Sigmoid colon (tissue), 6 donors: ENCODE measurements at regions not wholly inside any gene's neighbourhood (a gene's known extent, or its start where the extent isn't known, plus 50 kb on each side); places are given as distances from the start of the nearest gene placed in this dataset.

ENCODE experiments used
- DNase-seq: peaks from one replicate; pipeline ENCODE4 v3.0.0-alpha.2; 2019
- H3K27ac ChIP-seq, 4 donors: fragments of 200-600 bp; sonication (generic); one replicate each; pipeline ENCODE4 v1.5.1; 2016 to 2019; ENCODE audit warnings: mild to moderate bottlenecking in 1 of 4
- H3K27me3 ChIP-seq, 3 donors: fragments of 200-600 bp; sonication (generic); one replicate each; pipeline ENCODE4 v1.5.1; 2019; ENCODE audit warnings: mild to moderate bottlenecking in 1 of 3
- H3K36me3 ChIP-seq, 4 donors: fragments of 200-600 bp; sonication (generic); one replicate each; pipeline ENCODE4 v1.5.1; 2016 to 2019
- H3K4me1 ChIP-seq, 4 donors: fragments of 200-600 bp; sonication (generic); one replicate each; pipeline ENCODE4 v1.5.1; 2017 to 2019
- H3K4me3 ChIP-seq, 4 donors: fragments of 200-600 bp; sonication (generic); one replicate each; pipeline ENCODE4 v1.5.1; 2017 to 2019; ENCODE audit warnings: mild to moderate bottlenecking in 2 of 4, moderate library complexity in 1 of 4
- H3K9me3 ChIP-seq, 4 donors: fragments of 200-600 bp in 3 of 4; sonication (generic) in 3 of 4; one replicate each; pipeline versions ENCODE4 v1.5.1 to v1.6.1; 2013 to 2019
- EP300 ChIP-seq, 4 donors: sonication (generic); formaldehyde crosslinking; IDR thresholded peaks; one replicate each; pipeline ENCODE4 v1.6.1; 2017; ENCODE audit warnings: antibody characterized with exemption in 4 of 4
- POLR2A ChIP-seq, 2 donors: fragments of 450-650 bp; IDR thresholded peaks; one replicate each; pipeline ENCODE4 v1.6.1; 2016; ENCODE audit warnings: antibody characterized with exemption in 2 of 2, mild to moderate bottlenecking in 2 of 2, moderate library complexity in 2 of 2
- POLR2AphosphoS5 ChIP-seq, 4 donors: sonication (generic); formaldehyde crosslinking; IDR thresholded peaks; one replicate each; pipeline ENCODE4 v1.6.1; 2017; ENCODE audit warnings: antibody characterized with exemption in 4 of 4
- WGBS, 2 donors: extraction: QIAGEN DNeasy Blood & Tissue Kit; methylation state at CpG; one replicate each; pipeline ENCODE4 v1.1.7; 2013; 5-methylcytosine and 5-hydroxymethylcytosine counted together
- intact Hi-C: fragments of 100-400 bp; cut with DNase I; formaldehyde crosslinking; loops from one replicate; pipeline ENCODE4 v1.15.1; 2023
- TF ChIP-seq, protein P1 (sequence below), 4 experiments: fragments of 450-650 bp in 3 of 4; fragments of 200-600 bp in 1 of 4; IDR thresholded peaks; one replicate each; pipeline ENCODE4 v1.5.1; 2016 to 2019; ENCODE audit warnings: antibody characterized with exemption in 4 of 4, mild to moderate bottlenecking in 3 of 4, moderate library complexity in 2 of 4
- donor health status: healthy with polysubstance abuse.
- donor health status: healthy.

DNA sequence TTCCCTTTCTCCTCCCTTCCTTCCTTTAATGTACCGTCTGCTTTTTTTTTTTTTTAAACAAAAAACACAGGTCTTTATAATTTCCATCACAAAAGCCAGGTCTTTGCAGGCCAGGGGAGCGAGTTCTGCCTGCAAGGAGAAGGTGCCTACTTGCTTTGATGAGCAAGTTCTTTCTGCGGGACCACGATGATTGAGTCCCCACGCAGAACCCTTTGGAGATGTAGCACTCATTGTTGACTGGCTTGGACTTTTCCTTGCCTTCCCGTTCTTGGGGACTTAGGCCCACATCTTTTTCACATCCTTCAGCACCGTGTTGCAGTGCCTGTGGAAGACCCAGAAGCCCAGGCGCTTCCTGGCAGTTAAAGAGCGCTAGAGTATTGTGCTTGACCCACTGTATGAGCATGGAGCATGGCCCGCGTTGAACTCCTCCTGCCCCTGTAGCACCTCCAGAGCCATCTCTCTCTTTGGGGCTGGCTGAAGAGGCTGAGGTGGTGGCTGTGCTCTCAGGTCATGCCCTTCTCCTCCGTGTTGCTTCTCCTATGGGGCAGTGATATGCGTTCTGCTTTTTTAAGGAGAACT lies 177.6 kb downstream of the EXOC5 start:
- intact Hi-C loops, result no loop called here
- no peaks in the 10 kb centered on the region for H3K36me3 ChIP-seq
- H3K4me1 ChIP-seq, result no peaks in the 10 kb centered on the region
- H3K9me3 ChIP-seq, result no peaks in the 10 kb centered on the region
- TF ChIP-seq, protein P1, sequence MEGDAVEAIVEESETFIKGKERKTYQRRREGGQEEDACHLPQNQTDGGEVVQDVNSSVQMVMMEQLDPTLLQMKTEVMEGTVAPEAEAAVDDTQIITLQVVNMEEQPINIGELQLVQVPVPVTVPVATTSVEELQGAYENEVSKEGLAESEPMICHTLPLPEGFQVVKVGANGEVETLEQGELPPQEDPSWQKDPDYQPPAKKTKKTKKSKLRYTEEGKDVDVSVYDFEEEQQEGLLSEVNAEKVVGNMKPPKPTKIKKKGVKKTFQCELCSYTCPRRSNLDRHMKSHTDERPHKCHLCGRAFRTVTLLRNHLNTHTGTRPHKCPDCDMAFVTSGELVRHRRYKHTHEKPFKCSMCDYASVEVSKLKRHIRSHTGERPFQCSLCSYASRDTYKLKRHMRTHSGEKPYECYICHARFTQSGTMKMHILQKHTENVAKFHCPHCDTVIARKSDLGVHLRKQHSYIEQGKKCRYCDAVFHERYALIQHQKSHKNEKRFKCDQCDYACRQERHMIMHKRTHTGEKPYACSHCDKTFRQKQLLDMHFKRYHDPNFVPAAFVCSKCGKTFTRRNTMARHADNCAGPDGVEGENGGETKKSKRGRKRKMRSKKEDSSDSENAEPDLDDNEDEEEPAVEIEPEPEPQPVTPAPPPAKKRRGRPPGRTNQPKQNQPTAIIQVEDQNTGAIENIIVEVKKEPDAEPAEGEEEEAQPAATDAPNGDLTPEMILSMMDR (IDR thresholded peaks at IDR 0.05), result no peak
- no peak for TF ChIP-seq POLR2AphosphoS5 (IDR thresholded peaks at IDR 0.05)
- DNase-seq, result no peak
- WGBS, 2 donors, result 78 to 83% methylated on average over 13 of the region's 13 CpGs
- no peak overlapping the region for H3K4me3 ChIP-seq
- no peak overlapping the region for H3K27ac ChIP-seq
- no peaks in the 10 kb centered on the region for H3K27me3 ChIP-seq

DNA sequence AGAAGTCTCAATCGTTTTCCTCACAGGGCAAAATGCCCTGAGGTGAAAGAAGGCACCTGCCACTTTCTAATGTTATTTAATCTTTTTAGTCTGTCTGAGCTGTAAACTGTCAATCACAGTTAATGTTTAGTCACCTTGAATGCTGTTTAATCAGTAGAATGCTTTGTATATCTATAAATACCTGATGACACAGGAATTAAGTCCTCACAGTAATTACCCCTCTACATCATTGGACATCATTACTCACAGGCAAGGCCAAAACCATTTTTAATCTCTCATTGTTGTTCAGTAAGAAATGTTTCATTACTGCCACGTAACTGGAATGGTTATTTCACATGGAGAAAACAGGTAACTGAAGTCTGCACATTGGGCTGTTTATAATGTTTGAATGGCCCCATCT lies 178.8 kb downstream of the EXOC5 start:
- DNase-seq, result no peak
- no peaks in the 10 kb centered on the region for H3K9me3 ChIP-seq
- WGBS, 2 donors, result 36 to 58% methylated on average over 2 of the region's 2 CpGs

DNA sequence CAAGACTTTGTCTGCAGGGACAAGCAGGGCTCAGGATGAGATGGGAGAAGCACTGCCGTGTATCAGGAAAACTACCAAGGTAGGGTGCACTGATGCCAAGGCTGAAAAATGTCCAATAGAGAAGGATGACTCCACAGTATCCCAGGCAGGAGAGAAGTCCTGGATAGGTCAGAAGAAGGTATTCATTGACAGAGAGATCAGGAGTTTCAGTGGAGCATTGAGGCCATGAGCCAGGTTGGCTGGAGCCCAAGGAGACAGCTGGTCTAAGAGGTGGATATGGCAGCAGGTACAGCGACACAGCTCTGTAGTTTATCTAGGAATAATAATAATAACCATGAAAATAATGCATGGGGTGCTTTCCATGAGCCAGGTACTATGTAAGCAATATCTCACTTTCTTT lies 180.9 kb downstream of the EXOC5 start:
- Histone ChIP-seq H3K4me3 (no peak overlapping the region), H3K9me3 (no peaks in the 10 kb centered on the region), H3K4me1 (no peaks in the 10 kb centered on the region), H3K27ac (no peak overlapping the region), H3K27me3 (no peaks in the 10 kb centered on the region), H3K36me3 (no peaks in the 10 kb centered on the region)
- WGBS, 2 donors, result 76 to 90% methylated on average over 2 of the region's 2 CpGs
- no peak for TF ChIP-seq POLR2AphosphoS5 (IDR thresholded peaks at IDR 0.05)
- intact Hi-C loops, result no loop called here
- no peak for DNase-seq

More for the DNA sequence above, 178.8 kb downstream of the EXOC5 start:
- Histone ChIP-seq H3K36me3 (no peaks in the 10 kb centered on the region), H3K4me3 (no peak overlapping the region), H3K27me3 (no peaks in the 10 kb centered on the region), H3K4me1 (no peaks in the 10 kb centered on the region), H3K27ac (no peak overlapping the region)
- intact Hi-C loops, result no loop called here
- TF ChIP-seq POLR2A (IDR thresholded peaks at IDR 0.05) (no peak), EP300 (IDR thresholded peaks at IDR 0.05) (no peak), POLR2AphosphoS5 (IDR thresholded peaks at IDR 0.05) (no peak)
- TF ChIP-seq, protein P1 (IDR thresholded peaks at IDR 0.05), result no peak

DNA sequence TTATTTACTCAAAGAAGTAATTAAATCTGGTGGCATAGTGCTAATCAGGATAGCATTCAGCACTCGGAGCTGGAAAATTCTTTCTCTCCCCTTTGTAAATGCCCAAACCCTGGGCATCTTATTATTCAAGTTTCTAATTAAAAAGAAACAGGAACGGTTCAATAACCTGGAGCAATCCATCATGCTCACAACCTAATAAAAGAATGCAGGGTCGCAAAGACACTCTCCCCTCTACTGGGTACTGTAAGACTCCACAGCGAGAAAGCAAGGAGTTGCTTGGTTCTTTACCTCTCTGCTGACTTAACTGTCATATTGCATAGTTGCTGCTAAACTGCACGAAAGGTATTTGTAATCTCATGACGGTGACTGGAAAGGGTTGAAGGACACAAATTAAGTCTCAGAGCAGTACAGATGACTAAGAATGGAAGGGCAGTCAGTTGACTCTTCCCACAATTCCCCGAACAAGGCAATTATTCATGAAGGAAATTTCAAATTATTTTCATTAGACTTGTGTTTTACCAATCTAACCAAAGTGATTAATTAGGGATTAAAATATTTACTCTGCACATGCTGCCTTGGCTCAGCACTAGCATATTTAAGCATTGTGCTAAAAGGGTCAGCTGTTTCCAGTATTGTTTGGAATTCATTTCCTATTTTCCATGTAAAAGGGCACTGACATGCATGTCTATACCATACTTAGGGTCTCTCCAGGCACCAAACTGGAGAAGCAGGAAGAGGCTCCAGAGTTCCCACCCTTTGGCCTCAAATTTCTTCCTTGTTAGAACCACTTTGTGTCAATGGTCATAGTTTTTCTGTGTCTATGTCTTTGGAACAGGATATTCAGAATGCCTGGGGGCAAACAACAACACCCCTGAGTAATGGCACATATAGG lies 182.2 kb downstream of the EXOC5 start:
- no peak for DNase-seq
- Histone ChIP-seq H3K36me3 (no peaks in the 10 kb centered on the region), H3K9me3 (no peaks in the 10 kb centered on the region), H3K27ac (no peak overlapping the region), H3K4me1 (no peaks in the 10 kb centered on the region), H3K4me3 (no peak overlapping the region), H3K27me3 (no peaks in the 10 kb centered on the region)
- TF ChIP-seq EP300 (IDR thresholded peaks at IDR 0.05), result no peak
- no peak for TF ChIP-seq POLR2AphosphoS5 (IDR thresholded peaks at IDR 0.05)
- TF ChIP-seq, protein P1 (IDR thresholded peaks at IDR 0.05), result no peak
- TF ChIP-seq POLR2A (IDR thresholded peaks at IDR 0.05), result no peak
- intact Hi-C loops, result no loop called here
- 68 to 85% methylated on average over 7 of the region's 7 CpGs for WGBS, 2 donors

DNA sequence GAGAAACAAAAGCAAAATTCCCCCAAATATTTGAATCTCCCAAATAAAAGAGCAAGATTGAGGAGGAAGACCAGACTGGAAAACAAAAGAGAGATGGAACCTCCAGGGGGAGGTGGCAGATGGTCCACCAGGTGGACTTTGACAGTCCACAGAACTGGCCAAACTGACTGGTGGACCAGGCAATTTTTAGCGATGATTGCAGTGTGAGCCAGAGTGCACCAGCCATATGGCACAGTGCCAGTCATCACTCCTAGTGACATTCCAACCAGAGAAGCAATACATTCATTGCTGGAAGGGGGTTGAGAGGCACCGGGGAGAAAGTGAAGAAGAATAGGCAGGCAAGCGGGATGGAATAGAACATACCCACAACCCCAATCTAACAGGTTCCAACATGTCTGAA lies 182.9 kb downstream of the EXOC5 start:
- no peak for DNase-seq
- Histone ChIP-seq H3K27ac (no peak overlapping the region), H3K27me3 (no peaks in the 10 kb centered on the region), H3K4me1 (no peaks in the 10 kb centered on the region), H3K4me3 (no peak overlapping the region), H3K9me3 (no peaks in the 10 kb centered on the region), H3K36me3 (no peaks in the 10 kb centered on the region)
- intact Hi-C loops, result no loop called here
- WGBS, 2 donors, result 68 to 88% methylated on average over 3 of the region's 3 CpGs
- TF ChIP-seq POLR2AphosphoS5 (IDR thresholded peaks at IDR 0.05), result no peak
- no peak for TF ChIP-seq EP300 (IDR thresholded peaks at IDR 0.05)
- TF ChIP-seq, protein P1 (IDR thresholded peaks at IDR 0.05), result no peak
